H54 (cell line): ENCODE measurements at regions not wholly inside any gene's neighbourhood (a gene's known extent, or its start where the extent isn't known, plus 50 kb on each side); places are given as distances from the start of the nearest gene placed in this dataset.
A peak's percentile ranks its signal among the peaks of the same experiment; 100 is the strongest.

Experiments
- DNase-seq: peaks from one replicate; pipeline ENCODE4 v3.0.0; 2011; ENCODE audit warnings: low spot score, mixed read lengths; ENCODE audit not compliant: insufficient read length
- FAIRE-seq: peaks from 3 replicates; lab custom pipeline; 2011; peaks lifted over from hg19 to GRCh38; lab: Jason Lieb, UNC
- POLR2A ChIP-seq: IDR thresholded peaks from 2 replicates; pipeline ENCODE4 v1.6.1; 2011; ENCODE audit warnings: low read depth, mild to moderate bottlenecking, low read length

DNA sequence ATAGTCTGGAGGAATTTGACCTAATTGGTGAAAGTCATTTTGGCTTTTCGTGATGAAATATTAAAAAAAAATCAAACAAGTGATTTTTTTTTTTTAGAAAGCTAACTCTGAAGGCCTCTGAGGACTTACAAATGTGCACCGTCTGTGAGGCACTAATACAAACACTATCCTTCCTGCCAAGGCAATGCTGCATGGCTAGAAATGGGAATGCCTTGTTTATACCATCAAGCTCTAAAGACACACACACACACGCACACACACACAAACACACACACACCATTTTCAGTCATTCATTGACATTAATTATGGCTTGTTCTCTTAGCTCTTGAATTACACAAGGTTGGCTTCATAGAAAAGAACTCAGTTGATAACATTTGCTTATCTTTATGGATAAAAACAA lies 1242.0 kb upstream of the ACVR2A start:
- peak; percentile 61 for FAIRE-seq
- DNase-seq, result no peak

DNA sequence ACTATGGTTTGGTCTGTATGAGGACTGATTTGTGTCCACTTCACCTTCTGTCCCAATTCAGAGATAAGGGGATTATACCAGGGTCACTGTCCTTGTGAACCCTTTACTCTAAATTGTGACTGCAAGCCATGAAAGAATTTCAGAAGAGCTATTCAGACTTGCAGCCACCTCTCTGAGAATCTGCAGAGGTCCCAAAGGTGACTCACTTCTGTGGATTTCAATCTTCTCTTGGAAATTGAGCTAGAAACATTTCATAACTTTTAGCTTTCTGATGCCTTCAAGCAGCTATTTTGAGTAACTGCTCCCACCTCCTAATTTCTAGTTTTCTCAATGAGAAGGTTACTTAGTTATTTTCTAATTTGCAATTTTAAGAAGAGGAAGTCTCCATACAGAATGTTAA lies 1242.4 kb upstream of the ACVR2A start:
- DNase-seq, result no peak
- no peak for TF ChIP-seq POLR2A
- FAIRE-seq, result peak; percentile 55

More for the DNA sequence above, 1242.0 kb upstream of the ACVR2A start:
- TF ChIP-seq POLR2A, result no peak

DNA sequence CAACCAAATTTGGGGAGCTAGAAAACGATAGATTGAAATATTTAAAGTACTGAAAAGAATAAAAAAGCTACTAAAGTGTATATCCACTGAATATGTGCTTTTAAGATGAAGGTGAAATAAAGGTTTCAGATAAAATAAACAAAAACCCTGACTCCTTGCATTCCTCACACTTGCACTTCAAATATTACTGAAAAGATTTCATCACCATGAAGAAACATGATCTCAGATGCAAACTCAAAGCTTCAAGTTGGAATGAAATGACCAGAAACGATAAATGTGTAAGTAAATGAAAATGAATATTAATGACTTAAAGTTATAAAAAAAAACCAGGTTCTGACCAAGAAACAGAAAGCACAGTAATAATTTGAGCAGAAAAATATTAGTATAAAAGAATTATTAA lies 1246.0 kb upstream of the ACVR2A start:
- no peak for FAIRE-seq
- no peak for TF ChIP-seq POLR2A

DNA sequence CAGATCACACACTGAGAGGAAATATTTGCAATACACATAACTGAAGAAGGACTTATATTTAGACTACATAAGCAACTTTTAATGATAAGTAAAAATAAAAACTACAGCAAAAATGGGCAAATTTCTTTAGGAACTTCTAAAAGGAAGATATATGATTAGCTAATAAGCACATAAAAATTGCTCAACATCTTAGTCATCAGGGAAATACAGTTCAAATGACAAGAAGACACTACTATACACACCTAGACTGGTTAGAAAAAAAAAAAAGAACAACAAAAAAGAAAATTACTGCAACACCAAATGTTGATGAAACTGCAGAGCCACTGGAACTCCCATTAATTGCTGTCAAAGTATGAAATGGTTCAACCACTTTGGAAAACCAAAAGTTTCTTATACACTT lies 1247.5 kb upstream of the ACVR2A start:
- no peak for TF ChIP-seq POLR2A
- no peak for FAIRE-seq
- no peak for DNase-seq

More for the DNA sequence above, 1246.0 kb upstream of the ACVR2A start:
- no peak for DNase-seq

DNA sequence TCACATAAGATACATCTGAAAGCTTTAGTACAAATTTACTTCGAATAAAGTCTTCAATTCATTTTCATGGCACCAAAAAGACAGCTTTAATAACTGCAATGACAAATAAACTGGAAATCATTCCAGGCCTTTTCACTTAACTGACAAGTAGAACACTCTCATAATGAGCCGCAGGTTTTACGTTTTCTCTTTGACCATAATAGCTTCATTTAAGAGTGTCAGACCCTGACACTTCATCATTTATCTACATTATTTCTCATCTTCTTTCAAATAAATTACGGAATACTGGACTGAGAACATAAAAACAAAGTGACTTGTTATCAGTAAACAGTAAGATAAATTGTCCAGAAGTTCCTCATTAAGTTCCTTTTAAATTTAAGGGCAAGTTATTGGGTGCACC lies 1252.9 kb upstream of the ACVR2A start:
- FAIRE-seq, result no peak

DNA sequence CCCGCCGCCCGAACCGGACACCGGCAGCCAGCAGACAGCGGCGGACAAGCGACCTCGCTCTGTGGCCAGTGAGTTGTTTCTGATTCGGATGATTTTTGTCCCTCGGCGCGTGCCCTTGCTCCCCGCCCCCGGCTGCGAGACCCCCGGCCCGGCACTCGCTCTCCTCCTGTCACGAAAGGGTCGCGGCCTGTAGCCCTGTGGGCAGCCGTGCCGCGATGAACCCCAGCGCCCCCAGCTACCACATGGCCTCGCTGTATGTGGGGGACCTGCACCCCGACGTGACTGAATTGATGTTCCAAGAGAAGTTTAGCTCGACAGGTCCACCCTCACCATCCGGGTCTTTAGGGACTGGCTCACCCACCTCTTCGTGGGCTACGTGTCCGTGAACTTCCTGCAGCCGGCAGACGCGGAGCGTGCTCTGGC lies 1257.5 kb upstream of the ACVR2A start:
- TF ChIP-seq POLR2A, result no peak
- DNase-seq, result no peak
- no peak for FAIRE-seq

More for the DNA sequence above, 1252.9 kb upstream of the ACVR2A start:
- no peak for TF ChIP-seq POLR2A
- no peak for DNase-seq

DNA sequence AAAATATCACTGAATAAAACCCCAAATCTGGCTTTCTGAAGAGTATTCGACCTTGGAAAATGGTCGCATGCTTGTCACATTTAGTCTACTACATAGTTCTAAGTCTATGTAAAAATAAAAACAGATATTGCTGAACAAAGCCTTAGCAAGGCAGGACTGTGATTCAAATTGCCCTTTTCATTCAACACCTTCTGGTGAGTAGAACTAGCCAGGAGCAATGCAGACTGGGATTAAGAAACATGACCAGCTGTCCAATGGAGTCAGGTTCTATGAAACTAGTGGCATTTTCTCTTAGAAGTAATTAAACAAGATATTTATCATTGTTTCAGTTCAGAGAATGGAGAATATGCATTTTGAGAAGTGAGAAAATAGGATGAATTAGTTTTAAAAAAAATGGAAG lies 1260.5 kb upstream of the ACVR2A start:
- TF ChIP-seq POLR2A, result no peak
- no peak for DNase-seq
- FAIRE-seq, result no peak

DNA sequence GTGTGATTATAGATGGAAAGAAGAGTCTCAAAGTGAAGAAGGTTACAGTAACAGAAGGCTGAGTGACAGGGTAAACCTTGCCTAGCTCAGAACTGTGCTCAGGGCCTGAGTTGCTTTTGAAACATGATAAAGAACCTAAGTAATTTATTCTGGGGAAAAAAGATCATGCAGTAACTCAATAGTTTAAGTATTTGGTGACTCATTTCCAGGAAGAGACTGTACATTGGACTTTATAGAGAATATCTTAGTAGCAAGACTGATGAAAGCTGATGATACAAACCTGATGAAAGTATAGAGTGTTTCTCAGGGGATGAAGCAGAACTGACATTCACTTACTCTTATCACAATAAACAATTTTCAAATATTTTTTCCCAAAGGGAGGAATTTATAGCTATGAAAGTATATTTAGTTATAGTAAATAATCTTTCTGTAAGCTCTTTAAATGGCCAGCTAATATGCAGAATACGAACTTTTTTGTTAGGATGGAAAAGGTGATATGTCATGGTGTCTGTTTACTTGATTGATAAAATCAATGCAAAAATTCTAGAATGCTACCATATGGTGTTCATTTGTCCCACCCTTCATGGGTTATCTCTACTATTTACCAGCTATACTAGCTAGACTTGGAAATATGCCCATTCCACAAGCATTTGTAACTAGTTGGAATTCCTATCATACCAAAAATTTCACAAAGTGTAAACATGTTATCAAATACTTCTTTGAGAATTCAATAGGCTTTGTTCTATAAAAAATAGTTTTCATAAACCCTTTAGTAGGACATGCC lies 1265.5 kb upstream of the ACVR2A start:
- no peak for TF ChIP-seq POLR2A
- DNase-seq, result peak; percentile 20
- FAIRE-seq, result peak; percentile 86

DNA sequence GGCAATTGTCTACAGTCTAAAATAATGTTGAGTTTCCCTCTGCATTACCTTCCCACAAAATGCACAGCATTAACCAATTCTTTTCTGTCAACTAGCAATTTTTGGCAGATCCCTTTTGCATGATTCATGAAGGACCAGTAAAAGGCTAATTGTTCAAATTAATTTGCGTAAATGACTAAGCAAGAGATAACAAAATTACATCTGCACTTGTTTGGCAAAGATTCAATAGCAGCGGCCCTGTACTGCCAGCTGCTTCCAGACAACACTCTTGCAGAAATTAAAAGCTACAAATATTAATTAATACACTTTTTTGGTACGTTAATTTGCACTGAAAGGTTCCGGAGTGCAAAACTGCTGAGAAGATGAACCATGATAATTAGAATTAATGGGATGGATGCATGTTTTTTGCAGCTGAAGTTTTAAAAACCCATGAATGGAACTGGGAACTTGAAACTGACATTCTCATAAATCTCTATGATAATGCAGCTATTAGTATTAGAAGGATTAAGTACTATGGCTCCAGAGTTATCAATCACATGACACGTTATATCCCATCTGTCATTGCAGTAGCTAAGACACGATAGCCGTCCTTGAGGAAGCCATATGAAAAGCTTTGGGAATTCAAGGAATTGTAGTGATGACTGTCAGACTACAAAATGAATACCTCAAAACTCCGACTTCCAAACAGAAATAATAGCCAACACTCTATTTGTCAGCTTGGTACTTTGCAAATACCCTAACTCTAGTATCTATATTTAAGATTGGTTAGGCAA lies 1268.3 kb upstream of the ACVR2A start:
- no peak for DNase-seq
- no peak for FAIRE-seq
- TF ChIP-seq POLR2A, result no peak

DNA sequence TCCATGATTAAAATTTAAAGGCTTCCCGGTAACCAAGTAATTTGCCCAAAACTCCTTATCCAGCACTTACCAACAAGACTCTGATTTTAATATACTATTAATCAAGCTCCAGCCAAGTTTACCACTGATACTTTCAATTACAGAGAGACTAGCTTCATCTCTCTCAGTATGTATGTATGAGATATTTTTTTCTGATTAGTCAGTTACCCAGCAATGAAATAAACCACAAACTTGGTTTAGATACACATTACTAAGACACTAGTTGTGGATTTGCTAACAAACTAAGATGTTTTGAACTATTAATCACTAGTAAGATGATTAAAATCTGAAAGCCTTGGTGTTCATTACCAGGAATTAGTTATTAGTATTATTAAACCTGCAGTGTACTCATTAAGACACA lies 1272.2 kb upstream of the ACVR2A start:
- DNase-seq (no peak), FAIRE-seq (peak; percentile 60)
- TF ChIP-seq POLR2A, result no peak

DNA sequence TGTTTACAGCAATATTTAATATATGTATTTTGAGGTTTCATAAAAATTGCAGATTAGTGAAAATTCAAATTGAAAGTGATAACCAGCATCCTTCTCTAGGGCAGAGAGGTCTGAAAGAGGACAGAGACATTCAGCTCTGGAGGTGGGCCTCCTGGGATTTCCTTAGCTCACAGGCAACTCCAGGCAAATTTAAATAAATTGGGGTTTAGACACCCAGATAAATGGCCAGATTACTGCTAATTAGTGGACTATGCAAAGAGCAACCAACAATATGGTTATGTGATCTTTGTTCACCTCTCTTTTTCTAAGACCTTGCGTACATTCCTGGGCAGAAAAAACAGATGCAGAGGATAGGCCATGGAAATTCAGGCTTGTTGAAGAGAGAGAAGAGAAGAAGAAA lies 1282.8 kb upstream of the ACVR2A start:
- DNase-seq (no peak), FAIRE-seq (no peak)
- TF ChIP-seq POLR2A, result no peak

DNA sequence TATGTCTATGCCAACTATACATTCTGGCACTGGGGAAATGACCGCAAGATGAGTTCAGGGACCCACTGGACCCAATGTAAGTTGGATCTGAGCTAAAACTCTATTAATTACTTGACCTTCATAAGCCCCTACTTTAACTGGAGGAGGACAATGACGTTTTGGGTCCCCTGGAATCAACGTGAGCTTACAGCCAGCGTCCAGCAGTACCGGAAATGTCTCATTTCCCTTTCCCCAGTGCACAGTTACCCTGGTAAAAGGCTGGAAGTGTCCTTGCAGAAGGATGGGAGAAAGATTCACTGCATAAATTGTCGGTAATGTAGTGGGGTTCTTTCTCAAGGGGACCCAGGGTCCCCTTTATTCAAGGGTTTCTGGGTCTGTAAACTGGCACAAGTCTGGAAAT lies 1297.6 kb upstream of the ACVR2A start:
- no peak for DNase-seq
- FAIRE-seq, result no peak
- TF ChIP-seq POLR2A, result no peak

DNA sequence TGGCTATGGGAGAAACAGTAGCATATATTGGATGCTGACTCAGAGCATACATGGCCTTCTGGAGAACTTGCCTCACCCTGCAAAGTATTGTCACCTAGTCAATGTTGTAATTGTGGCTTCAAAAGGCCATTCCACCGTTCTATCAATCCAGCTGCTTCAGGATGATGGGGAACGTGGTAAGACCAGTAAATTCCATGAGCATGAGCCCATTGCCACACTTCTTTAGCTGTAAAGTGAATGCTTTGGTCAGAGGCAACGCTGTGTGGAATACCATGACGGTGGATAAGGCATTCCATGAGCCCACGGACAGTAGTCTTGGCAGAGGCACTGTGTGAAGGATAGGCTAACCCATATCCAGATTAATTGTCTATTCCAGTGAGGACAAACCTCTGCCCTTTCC lies 1300.1 kb upstream of the ACVR2A start:
- no peak for DNase-seq
- no peak for TF ChIP-seq POLR2A
- FAIRE-seq, result no peak

DNA sequence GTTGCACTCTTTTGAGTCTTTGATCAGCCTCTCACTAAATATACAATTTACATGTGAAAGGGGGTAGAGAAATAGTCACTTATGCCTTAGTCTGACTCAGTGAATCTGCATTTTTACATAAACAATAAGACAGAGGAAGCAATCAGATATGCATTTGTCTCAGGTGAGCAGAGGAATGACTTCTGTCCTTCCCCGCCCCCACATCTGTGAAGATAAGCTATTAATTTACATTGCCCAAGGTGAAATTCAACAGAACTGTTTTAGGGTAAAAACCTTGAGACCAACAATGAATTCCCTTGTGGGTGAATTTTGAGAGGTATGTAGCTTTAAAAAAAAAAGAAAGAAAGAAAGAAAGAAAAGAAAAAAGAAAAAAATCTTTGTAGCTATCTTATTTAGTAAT lies 1302.9 kb upstream of the ACVR2A start:
- no peak for TF ChIP-seq POLR2A
- DNase-seq (no peak), FAIRE-seq (no peak)
